MM.1S (cell line): ENCODE measurements at regions not wholly inside any gene's neighbourhood (a gene's known extent, or its start where the extent isn't known, plus 50 kb on each side); places are given as distances from the start of the nearest gene placed in this dataset.

Experiments used
- DNase-seq: peaks from one replicate; pipeline ENCODE4 v3.0.0-alpha.2; 2015
- H2AFZ ChIP-seq: fragments of 300-600 bp; sonication (generic); 2 replicates; pipeline ENCODE4 v1.6.0; 2016; ENCODE audit warnings: antibody characterized with exemption, low read length
- H3F3A ChIP-seq: fragments of 300-600 bp; sonication (generic); 2 replicates; pipeline ENCODE4 v1.6.1; 2016; ENCODE audit warnings: mild to moderate bottlenecking, antibody characterized with exemption, low read length, moderate library complexity, mixed read lengths; ENCODE audit not compliant: insufficient read depth
- H3K27ac ChIP-seq: fragments of 300-600 bp; sonication (generic); 2 replicates; pipeline ENCODE4 v1.5.1; 2016; ENCODE audit warnings: mild to moderate bottlenecking, low read length
- H3K27me3 ChIP-seq: fragments of 300-600 bp; sonication (generic); replicated peaks from 2 replicates; pipeline ENCODE4 v1.6.0; 2016; ENCODE audit warnings: low read length; ENCODE audit not compliant: insufficient read depth
- H3K36me3 ChIP-seq: fragments of 300-600 bp; sonication (generic); replicated peaks from 2 replicates; pipeline ENCODE4 v1.6.1; 2016; ENCODE audit warnings: mild to moderate bottlenecking, low read length, mixed read lengths; ENCODE audit not compliant: insufficient read depth
- H3K4me1 ChIP-seq: fragments of 300-600 bp; sonication (generic); 2 replicates; pipeline ENCODE4 v1.6.1; 2016; ENCODE audit warnings: low read length, mixed read lengths
- H3K4me2 ChIP-seq: fragments of 300-600 bp; sonication (generic); 2 replicates; pipeline ENCODE4 v1.6.0; 2016; ENCODE audit warnings: low read depth, low read length
- H3K4me3 ChIP-seq: fragments of 300-600 bp; sonication (generic); 2 replicates; pipeline ENCODE4 v1.5.1; 2016; ENCODE audit warnings: low read length, mixed read lengths
- H3K79me2 ChIP-seq: fragments of 300-600 bp; sonication (generic); 2 replicates; pipeline ENCODE4 v1.6.1; 2016; ENCODE audit warnings: mixed run types, low read length, mixed read lengths
- H3K9ac ChIP-seq: fragments of 300-600 bp; sonication (generic); 2 replicates; pipeline ENCODE4 v1.6.1; 2016; ENCODE audit warnings: low read length, mixed read lengths
- H3K9me2 ChIP-seq: fragments of 300-600 bp; sonication (generic); replicated peaks from 2 replicates; pipeline ENCODE4 v1.6.1; 2016; ENCODE audit warnings: mild to moderate bottlenecking, low read length, mixed read lengths; ENCODE audit not compliant: insufficient read depth
- H3K9me3 ChIP-seq: fragments of 300-600 bp; sonication (generic); replicated peaks from 2 replicates; pipeline ENCODE4 v1.6.1; 2016; ENCODE audit warnings: mild to moderate bottlenecking, low read length, mixed read lengths; ENCODE audit not compliant: insufficient read depth
- H4K20me1 ChIP-seq: fragments of 300-600 bp; sonication (generic); 2 replicates; pipeline ENCODE4 v1.6.1; 2016; ENCODE audit warnings: mild to moderate bottlenecking, low read length, moderate library complexity, mixed read lengths; ENCODE audit not compliant: insufficient read depth
- CTCF ChIP-seq: fragments of 300-600 bp; sonication (generic); IDR thresholded peaks from 2 replicates; pipeline ENCODE4 v1.5.1; 2016; ENCODE audit warnings: antibody characterized with exemption, low read length, mixed read lengths
- EZH2 ChIP-seq: fragments of 300-600 bp; sonication (generic); optimal IDR thresholded peaks from 2 replicates; pipeline ENCODE3; 2017; ENCODE audit warnings: low read depth, mild to moderate bottlenecking, antibody characterized with exemption, low read length, mixed read lengths
- EZH2phosphoT487 ChIP-seq: fragments of 300-600 bp; sonication (generic); IDR thresholded peaks from 2 replicates; pipeline ENCODE4 v1.6.1; 2018; ENCODE audit warnings: antibody characterized with exemption, low read length

GRCh38 chr18:43875511-43875910 lies 598.2 kb upstream of the SYT4 start:
- no peak overlapping the region for H3K4me2 ChIP-seq
- no peaks in the 10 kb centered on the region for H3K9me3 ChIP-seq
- H3K4me3 ChIP-seq = no peak overlapping the region
- no peaks in the 10 kb centered on the region for H3F3A ChIP-seq
- H3K9me2 ChIP-seq = no peaks in the 10 kb centered on the region
- H3K79me2 ChIP-seq = no peaks in the 10 kb centered on the region
- DNase-seq = no peak
- H4K20me1 ChIP-seq = no peaks in the 10 kb centered on the region
- no peak overlapping the region for H3K27ac ChIP-seq
- H3K27me3 ChIP-seq = no peaks in the 10 kb centered on the region
- H3K4me1 ChIP-seq = no peaks in the 10 kb centered on the region
- H2AFZ ChIP-seq = no peak overlapping the region
- H3K36me3 ChIP-seq = no peaks in the 10 kb centered on the region
- TF ChIP-seq EZH2phosphoT487 (no peak), CTCF (no peak), EZH2 (no peak)
- no peak overlapping the region for H3K9ac ChIP-seq

GRCh38 chr18:43876286-43876685 lies 599.0 kb upstream of the SYT4 start:
- Histone ChIP-seq H3K27me3 (no peaks in the 10 kb centered on the region), H2AFZ (no peak overlapping the region), H3K4me3 (no peak overlapping the region), H3K9me3 (no peaks in the 10 kb centered on the region), H3F3A (no peaks in the 10 kb centered on the region), H3K9me2 (no peaks in the 10 kb centered on the region), H3K4me2 (no peak overlapping the region), H4K20me1 (no peaks in the 10 kb centered on the region), H3K79me2 (no peaks in the 10 kb centered on the region), H3K36me3 (no peaks in the 10 kb centered on the region), H3K4me1 (no peaks in the 10 kb centered on the region), H3K9ac (no peak overlapping the region), H3K27ac (no peak overlapping the region)
- TF ChIP-seq EZH2 (no peak), CTCF (no peak), EZH2phosphoT487 (no peak)
- DNase-seq = no peak

DNA sequence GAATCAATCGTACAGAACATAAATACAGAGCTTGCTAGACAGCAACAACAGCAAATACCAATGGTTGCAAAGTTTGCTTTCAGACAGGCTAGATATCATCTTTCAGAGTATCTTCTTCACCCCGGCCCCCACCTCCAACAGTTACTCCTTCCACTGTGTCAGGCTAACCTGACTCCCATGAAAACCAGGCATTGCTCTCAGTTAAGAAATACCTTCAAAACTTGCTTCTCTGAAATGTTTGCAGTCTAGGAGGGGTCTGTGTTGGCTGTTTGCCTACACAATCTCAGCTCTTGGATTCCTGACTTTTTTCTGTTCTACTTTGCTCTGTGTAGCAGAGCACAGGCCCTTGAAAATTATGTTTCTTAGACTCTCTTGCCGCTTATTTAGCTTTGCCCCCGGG lies 599.5 kb upstream of the SYT4 start:
- DNase-seq = no peak
- Histone ChIP-seq H4K20me1 (no peaks in the 10 kb centered on the region), H3K9me3 (no peaks in the 10 kb centered on the region), H3K9ac (no peak overlapping the region), H3K27me3 (no peaks in the 10 kb centered on the region), H3F3A (no peaks in the 10 kb centered on the region), H3K4me2 (no peak overlapping the region), H3K36me3 (no peaks in the 10 kb centered on the region), H3K4me3 (no peak overlapping the region), H3K27ac (no peak overlapping the region), H3K79me2 (no peaks in the 10 kb centered on the region), H2AFZ (no peak overlapping the region), H3K4me1 (no peaks in the 10 kb centered on the region), H3K9me2 (no peaks in the 10 kb centered on the region)
- no peak for TF ChIP-seq CTCF
- TF ChIP-seq EZH2phosphoT487 = no peak
- no peak for TF ChIP-seq EZH2
